GM12874 (cell line): ENCODE measurements at regions not wholly inside any gene's neighbourhood (a gene's known extent, or its start where the extent isn't known, plus 50 kb on each side); places are given as distances from the start of the nearest gene placed in this dataset.

ENCODE experiments used
- TF ChIP-seq, protein P1 (sequence below): IDR thresholded peaks from 2 replicates; pipeline ENCODE4 v1.5.1; 2011; ENCODE audit warnings: low read depth, mild to moderate bottlenecking, control low read depth, low read length, moderate library complexity; ENCODE audit not compliant: insufficient read depth

GRCh38 chr4:189178125-189178746 is 762.4 kb upstream of the FRG1 start:
- TF ChIP-seq, protein P1, sequence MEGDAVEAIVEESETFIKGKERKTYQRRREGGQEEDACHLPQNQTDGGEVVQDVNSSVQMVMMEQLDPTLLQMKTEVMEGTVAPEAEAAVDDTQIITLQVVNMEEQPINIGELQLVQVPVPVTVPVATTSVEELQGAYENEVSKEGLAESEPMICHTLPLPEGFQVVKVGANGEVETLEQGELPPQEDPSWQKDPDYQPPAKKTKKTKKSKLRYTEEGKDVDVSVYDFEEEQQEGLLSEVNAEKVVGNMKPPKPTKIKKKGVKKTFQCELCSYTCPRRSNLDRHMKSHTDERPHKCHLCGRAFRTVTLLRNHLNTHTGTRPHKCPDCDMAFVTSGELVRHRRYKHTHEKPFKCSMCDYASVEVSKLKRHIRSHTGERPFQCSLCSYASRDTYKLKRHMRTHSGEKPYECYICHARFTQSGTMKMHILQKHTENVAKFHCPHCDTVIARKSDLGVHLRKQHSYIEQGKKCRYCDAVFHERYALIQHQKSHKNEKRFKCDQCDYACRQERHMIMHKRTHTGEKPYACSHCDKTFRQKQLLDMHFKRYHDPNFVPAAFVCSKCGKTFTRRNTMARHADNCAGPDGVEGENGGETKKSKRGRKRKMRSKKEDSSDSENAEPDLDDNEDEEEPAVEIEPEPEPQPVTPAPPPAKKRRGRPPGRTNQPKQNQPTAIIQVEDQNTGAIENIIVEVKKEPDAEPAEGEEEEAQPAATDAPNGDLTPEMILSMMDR, result no peak

GRCh38 chr4:189185810-189186432 is 754.8 kb upstream of the FRG1 start:
- TF ChIP-seq, protein P1, result no peak

GRCh38 chr4:189187531-189188052 is 753.1 kb upstream of the FRG1 start:
- TF ChIP-seq, protein P1, result no peak

DNA sequence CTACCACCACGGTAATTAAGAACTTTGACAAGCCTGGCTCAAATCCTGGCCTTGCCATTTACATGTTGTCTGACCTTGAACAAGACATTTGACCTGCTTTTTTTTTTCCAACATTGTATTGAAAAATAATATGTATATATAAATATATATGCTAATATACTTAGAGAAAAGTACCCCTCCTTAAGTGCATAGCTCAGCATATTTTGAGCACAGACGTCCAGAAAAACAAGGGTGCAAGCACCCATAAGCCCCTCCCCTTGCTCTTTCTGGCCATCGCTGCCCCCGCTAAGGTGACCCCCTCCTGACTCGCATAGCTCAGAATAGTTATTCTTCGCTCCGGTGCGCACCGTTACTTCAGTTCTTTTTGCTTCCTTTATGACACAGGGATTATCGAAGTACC is 742.0 kb upstream of the FRG1 start:
- TF ChIP-seq, protein P1, result no peak

- TF ChIP-seq, protein P1, result no peak
These were observed 740.3 kb upstream of the FRG1 start for GRCh38 chr4:189200353-189200752.

DNA sequence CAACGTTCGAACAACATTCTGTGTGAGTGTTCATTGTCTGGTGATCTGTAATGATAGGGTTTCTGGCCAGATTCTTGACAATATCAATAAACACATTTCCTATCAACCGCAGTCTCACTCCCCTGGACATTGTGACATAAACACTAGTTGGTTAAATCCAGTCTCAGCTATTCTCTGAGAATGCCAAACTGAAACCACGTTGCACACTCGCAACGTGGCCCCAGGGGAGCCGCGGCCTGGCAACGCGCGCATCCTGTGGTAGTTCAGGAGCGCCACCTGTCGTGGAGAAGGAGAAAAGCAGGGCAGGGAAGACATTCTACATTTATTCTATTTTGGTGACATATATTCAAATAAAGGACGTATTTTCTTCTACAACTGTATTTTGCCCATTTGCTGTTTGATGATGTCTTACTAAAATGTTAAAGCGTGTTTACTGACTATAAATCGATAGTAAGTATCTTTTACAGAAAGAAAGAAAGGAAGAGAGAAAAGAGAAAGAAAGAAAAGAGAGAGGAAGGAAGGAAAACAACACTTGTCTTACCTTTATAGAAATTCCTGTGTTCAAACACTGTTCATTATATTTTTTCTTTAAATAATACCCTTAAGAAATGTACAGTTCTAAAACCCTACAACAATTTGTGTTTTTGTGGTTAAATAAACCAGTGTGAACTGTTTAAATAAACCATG is 738.3 kb upstream of the FRG1 start:
- TF ChIP-seq, protein P1, result peak; percentile 41; the same call in 1 of the 2 replicates

GRCh38 chr4:189202869-189203271 is 737.8 kb upstream of the FRG1 start:
- TF ChIP-seq, protein P1, result no peak
